Psoas muscle (tissue), 7 donors: ENCODE measurements at regions not wholly inside any gene's neighbourhood (a gene's known extent, or its start where the extent isn't known, plus 50 kb on each side); places are given as distances from the start of the nearest gene placed in this dataset.

Source experiments
- ATAC-seq, 4 donors: fragments of 200-7000 bp; cut with Tn5 transposase; one replicate each; pipeline ENCODE4 v1.9.1; 2020; ENCODE audit warnings: moderate library complexity in 3 of 4, mild to moderate bottlenecking in 2 of 4
- DNase-seq, 2 donors: peaks; one replicate each; pipeline ENCODE4 v3.0.0-alpha.2; 2020
- H3K27ac ChIP-seq: fragments of 200-600 bp; one replicate; pipeline ENCODE4 v1.8.0; 2022
- H3K27me3 ChIP-seq, 3 donors: fragments of 200-600 bp in 1 of 3; one replicate each; pipeline versions ENCODE4 v1.6.1 to v1.8.0; 2013 to 2022; ENCODE audit warnings: low read length in 2 of 3, mild to moderate bottlenecking in 2 of 3, moderate library complexity in 1 of 3; ENCODE audit not compliant: insufficient read depth in 3 of 3
- H3K36me3 ChIP-seq, 2 donors: fragments of 200-600 bp in 1 of 2; one replicate each; pipeline versions ENCODE4 v1.6.1 to v1.8.0; 2013 to 2022; ENCODE audit warnings: low read depth in 1 of 2, mild to moderate bottlenecking in 1 of 2, moderate library complexity in 1 of 2; ENCODE audit not compliant: insufficient read depth in 1 of 2
- H3K4me1 ChIP-seq: fragments of 200-600 bp; one replicate; pipeline ENCODE4 v1.8.0; 2022
- H3K4me3 ChIP-seq: fragments of 200-600 bp; one replicate; pipeline ENCODE4 v1.8.0; 2022; ENCODE audit warnings: mild to moderate bottlenecking
- H3K9me3 ChIP-seq: fragments of 200-600 bp; one replicate; pipeline ENCODE4 v1.8.0; 2022
- CTCF ChIP-seq: fragments of 200-600 bp; IDR thresholded peaks from one replicate; pipeline ENCODE4 v1.8.0; 2022; ENCODE audit warnings: antibody characterized with exemption
- WGBS, 3 donors: extraction: QIAGEN DNeasy Blood & Tissue Kit; methylation state at CpG; one replicate each; pipeline versions ENCODE4 v1.1.6 to v1.1.7; 2013; 5-methylcytosine and 5-hydroxymethylcytosine counted together
- intact Hi-C, 2 donors: fragments of 100-400 bp; cut with DNase I; formaldehyde crosslinking; loops; one replicate each; pipeline versions ENCODE4 v1.11.0 to v1.14.2; 2022
- donor health status: healthy with polysubstance abuse.
- donor health status: DM: no; HTN: no; CAD: no; lungs with moderate emphysema.
- donor health status: Bipolar disorder and iron deficiency.
- donor health status: healthy.
- donor health status: DM: yes; HTN: yes; CAD: no.
- donor health status: DM: no; HTN: no; CAD: no.
- donor health status: DM: yes; HTN: yes; CAD: no.

GRCh38 chr11:134481135-134481534 is 69.1 kb upstream of the B3GAT1 start:
- Histone ChIP-seq H3K9me3 (no peaks in the 10 kb centered on the region), H3K4me3 (no peak overlapping the region), H3K36me3 (no peaks in the 10 kb centered on the region), H3K27me3 (peaks cover 0 to 12% (median 6%) of the 10 kb centered on the region in 3 donors), H3K4me1 (no peaks in the 10 kb centered on the region), H3K27ac (no peak overlapping the region)
- intact Hi-C loops: no loop called here
- no peak for TF ChIP-seq CTCF
- WGBS, 3 donors: 73 to 79% (median 76%) methylated on average over 3 of the region's 3 CpGs
- ATAC-seq (no peak), DNase-seq (no peak)

DNA sequence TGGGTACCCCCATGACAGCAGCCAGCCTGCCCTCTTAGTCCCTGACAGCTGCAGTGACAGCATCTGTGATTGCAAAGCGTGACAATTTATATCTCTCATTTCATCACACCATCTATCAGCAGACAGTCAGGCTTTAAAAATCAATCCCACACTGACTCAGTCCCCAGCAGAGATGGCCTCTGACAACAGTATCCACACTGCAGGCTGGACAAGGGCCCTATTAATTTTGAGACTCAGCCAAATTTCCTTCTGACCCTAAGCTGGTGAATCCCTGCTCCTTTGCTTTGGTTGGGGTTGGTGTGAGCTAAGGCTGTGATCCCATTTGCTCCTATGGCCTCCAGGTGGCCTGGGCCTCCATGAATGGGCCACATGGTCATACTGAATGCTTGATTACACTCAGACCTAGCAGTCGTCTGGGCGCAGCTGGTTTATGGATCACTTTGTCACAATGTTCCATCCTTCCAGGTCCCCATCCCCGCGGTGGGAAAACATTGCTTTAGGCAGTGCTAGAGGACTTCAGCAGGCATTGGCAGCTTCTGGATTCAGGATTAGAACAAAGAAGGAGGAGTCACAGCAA is 68.2 kb upstream of the B3GAT1 start:
- H3K9me3 ChIP-seq: no peaks in the 10 kb centered on the region
- WGBS, 3 donors: 35 to 50% (median 42%) methylated on average over 5 of the region's 5 CpGs
- no peaks in the 10 kb centered on the region for H3K36me3 ChIP-seq
- TF ChIP-seq CTCF: no peak
- H3K27me3 ChIP-seq: peaks cover 0 to 12% (median 6%) of the 10 kb centered on the region in 3 donors
- no peak overlapping the region for H3K4me3 ChIP-seq
- ATAC-seq (no peak), DNase-seq (no peak)
- H3K4me1 ChIP-seq: no peaks in the 10 kb centered on the region
- intact Hi-C loops: no loop called here
- H3K27ac ChIP-seq: no peak overlapping the region

DNA sequence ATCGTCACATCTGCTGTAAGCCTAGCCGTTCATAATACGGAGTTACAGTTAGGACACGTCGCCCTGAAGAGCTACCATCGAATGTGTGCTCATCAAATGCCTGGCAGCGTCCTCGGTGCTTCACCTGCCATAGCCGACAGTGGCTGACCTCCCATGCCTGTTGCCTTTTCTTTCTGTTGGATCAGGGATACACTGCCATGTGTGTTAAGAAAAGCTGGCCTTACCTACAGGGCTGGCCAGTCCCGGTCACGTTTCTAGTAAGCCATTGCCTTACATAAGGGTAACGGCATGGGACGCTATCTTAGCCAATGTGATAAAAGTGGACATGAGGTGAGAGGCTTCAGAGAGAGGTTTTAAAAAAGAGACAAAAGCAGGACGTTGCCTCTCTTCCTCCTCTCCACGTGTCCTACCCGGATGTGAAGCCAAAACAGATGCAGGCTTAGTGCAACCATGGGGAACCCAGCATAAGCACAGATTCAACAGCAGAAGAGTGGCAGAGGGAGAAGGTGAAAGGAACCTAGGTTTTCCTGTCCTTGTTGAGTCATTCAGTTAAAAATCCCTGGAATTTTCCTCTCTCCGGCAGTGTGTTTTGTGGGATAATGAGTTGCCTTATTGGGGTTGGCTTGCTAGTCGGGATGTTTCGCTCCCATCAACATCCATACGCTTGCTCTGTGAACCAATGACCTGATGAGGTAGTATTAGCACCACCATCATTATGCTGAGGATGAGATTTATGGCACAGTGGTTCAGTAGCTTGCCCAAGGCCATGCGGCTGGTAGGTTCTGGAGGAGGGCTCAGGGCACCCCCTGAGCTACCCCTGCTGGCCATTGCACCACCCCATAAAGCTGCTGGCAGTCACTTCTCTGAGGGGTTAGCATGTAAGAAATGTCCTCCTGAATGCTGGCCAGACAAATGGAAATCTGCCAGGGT is 67.4 kb upstream of the B3GAT1 start:
- H3K36me3 ChIP-seq: no peaks in the 10 kb centered on the region
- TF ChIP-seq CTCF: no peak
- H3K27me3 ChIP-seq: peaks cover 0 to 15% (median 6%) of the 10 kb centered on the region in 3 donors
- intact Hi-C loops: no loop called here
- no peak overlapping the region for H3K4me3 ChIP-seq
- H3K27ac ChIP-seq: no peak overlapping the region
- no peaks in the 10 kb centered on the region for H3K9me3 ChIP-seq
- no peak for DNase-seq
- H3K4me1 ChIP-seq: no peaks in the 10 kb centered on the region
- no peak for ATAC-seq
- 76 to 79% (median 77%) methylated on average over 21 of the region's 21 CpGs for WGBS, 3 donors

DNA sequence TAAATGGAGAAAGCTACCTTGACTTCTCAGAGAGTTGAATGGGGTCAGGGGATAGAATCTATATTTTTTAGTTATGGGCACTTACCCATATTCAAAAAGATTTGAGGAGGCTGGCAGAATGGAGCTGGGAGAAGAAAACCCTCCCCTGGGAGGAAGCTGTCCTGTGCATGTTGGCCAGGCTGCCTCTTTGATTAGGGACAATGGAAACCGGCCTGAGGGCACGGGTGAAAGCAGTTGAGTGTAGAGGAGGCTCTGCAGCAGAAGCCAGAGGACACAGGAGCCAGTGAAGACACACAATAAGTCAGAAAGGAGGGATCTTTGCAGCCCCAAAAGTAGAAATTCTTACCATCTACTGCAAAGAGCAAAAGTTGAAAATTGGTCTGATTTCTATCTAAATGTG is 66.6 kb upstream of the B3GAT1 start:
- ATAC-seq (no peak), DNase-seq (no peak)
- intact Hi-C loops: no loop called here
- peaks cover 0 to 16% (median 6%) of the 10 kb centered on the region in 3 donors for H3K27me3 ChIP-seq
- no peak for TF ChIP-seq CTCF
- no peaks in the 10 kb centered on the region for H3K36me3 ChIP-seq
- no peak overlapping the region for H3K4me3 ChIP-seq
- H3K9me3 ChIP-seq: no peaks in the 10 kb centered on the region
- WGBS, 3 donors: 36 to 44% (median 41%) methylated on average over 2 of the region's 2 CpGs
- no peak overlapping the region for H3K27ac ChIP-seq
- H3K4me1 ChIP-seq: no peaks in the 10 kb centered on the region
